Esophagus squamous epithelium (tissue), 5 donors: ENCODE measurements at regions not wholly inside any gene's neighbourhood (a gene's known extent, or its start where the extent isn't known, plus 50 kb on each side); places are given as distances from the start of the nearest gene placed in this dataset.

Experiments used
- DNase-seq: peaks from one replicate; lab custom pipeline; 2025; lab: John Stamatoyannopoulos, UW
- H3K27ac ChIP-seq, 4 donors: fragments of 200-600 bp; sonication (generic); one replicate each; pipeline ENCODE4 v1.5.1; 2016 to 2019; ENCODE audit warnings: mild to moderate bottlenecking in 1 of 4
- H3K27me3 ChIP-seq, 4 donors: fragments of 200-600 bp; sonication (generic); 1 replicate in 3 of 4; 2 replicates in 1 of 4; pipeline versions ENCODE4 v1.5.1 to v1.6.0; 2017 to 2021; ENCODE audit warnings: antibody characterized with exemption in 1 of 4
- H3K36me3 ChIP-seq, 3 donors: fragments of 200-600 bp; sonication (generic); one replicate each; pipeline ENCODE4 v1.5.1; 2016 to 2019
- H3K4me1 ChIP-seq, 3 donors: fragments of 200-600 bp; sonication (generic); one replicate each; pipeline ENCODE4 v1.5.1; 2017 to 2019
- H3K4me3 ChIP-seq, 4 donors: fragments of 200-600 bp; sonication (generic); 1 replicate in 3 of 4; 2 replicates in 1 of 4; pipeline ENCODE4 v1.5.1; 2016 to 2019; ENCODE audit warnings: mild to moderate bottlenecking in 2 of 4, moderate library complexity in 1 of 4
- H3K9me3 ChIP-seq, 3 donors: fragments of 200-600 bp; sonication (generic); one replicate each; pipeline ENCODE4 v1.5.1; 2016 to 2019
- CTCF ChIP-seq, 6 experiments: fragments of 450-650 bp in 4 of 6; fragments of 200-600 bp in 2 of 6; sonication (generic) in 2 of 6; IDR thresholded peaks; one replicate each; pipeline ENCODE4 v1.5.1; 2016 to 2019; ENCODE audit warnings: antibody characterized with exemption in 6 of 6, mild to moderate bottlenecking in 4 of 6, moderate library complexity in 4 of 6
- POLR2A ChIP-seq, 4 donors: fragments of 450-650 bp; IDR thresholded peaks; one replicate each; pipeline ENCODE4 v1.6.1; 2017; ENCODE audit warnings: antibody characterized with exemption in 4 of 4, mild to moderate bottlenecking in 4 of 4, moderate library complexity in 3 of 4
- WGBS, 2 donors: methylation state at CpG; one replicate each; pipeline ENCODE4 v1.1.5; 2018; 5-methylcytosine and 5-hydroxymethylcytosine counted together
- intact Hi-C: fragments of 100-400 bp; cut with DNase I; formaldehyde crosslinking; loops from one replicate; pipeline ENCODE4 v1.15.0; 2022
- donor health status: DM: yes; HTN: yes; CAD: no.

GRCh38 chr4:145231906-145232700 is 51.7 kb upstream of the OTUD4 start:
- Histone ChIP-seq H3K27ac (no peak overlapping the region), H3K9me3 (no peaks in the 10 kb centered on the region), H3K36me3 (no peaks in the 10 kb centered on the region), H3K4me1 (peaks cover 0 to 5% (median 0%) of the 10 kb centered on the region in 3 donors), H3K4me3 (no peak overlapping the region), H3K27me3 (no peaks in the 10 kb centered on the region)
- intact Hi-C loops: loop anchor here (5.0 kb wide), 1 partner anchor 375 kb away; no protein-coding TSS in a partner anchor
- TF ChIP-seq CTCF (IDR thresholded peaks at IDR 0.05) (no peak), POLR2A (IDR thresholded peaks at IDR 0.05) (no peak)
- DNase-seq: no peak
- WGBS, 2 donors: 67 to 77% methylated on average over 8 of the region's 8 CpGs

- Histone ChIP-seq H3K27me3 (no peaks in the 10 kb centered on the region), H3K4me3 (no peak overlapping the region), H3K36me3 (no peaks in the 10 kb centered on the region), H3K9me3 (no peaks in the 10 kb centered on the region), H3K4me1 (peaks cover 0 to 5% (median 0%) of the 10 kb centered on the region in 3 donors), H3K27ac (no peak overlapping the region)
- intact Hi-C loops: loop anchor here (5.0 kb wide), 1 partner anchor 377 kb away; no protein-coding TSS in a partner anchor
- WGBS, 2 donors: 62 to 78% methylated on average over 2 of the region's 2 CpGs
- no peak for TF ChIP-seq CTCF (IDR thresholded peaks at IDR 0.05)
- no peak for TF ChIP-seq POLR2A (IDR thresholded peaks at IDR 0.05)
- no peak for DNase-seq
Measured at GRCh38 chr4:145230726-145231125, 50.3 kb upstream of the OTUD4 start.
